A204.1 (cell line): ENCODE measurements at regions not wholly inside any gene's neighbourhood (a gene's known extent, or its start where the extent isn't known, plus 50 kb on each side); places are given as distances from the start of the nearest gene placed in this dataset.
A peak's percentile ranks its signal among the peaks of the same experiment; 100 is the strongest.
"Not testable (repeated sequence)": the region's sequence is repeated elsewhere in the genome, so short reads cannot be mapped to it uniquely, and the experiment has no call there.

Source experiments
- FAIRE-seq: peaks from 2 replicates; lab custom pipeline; 2012; peaks lifted over from hg19 to GRCh38; lab: Jason Lieb, UNC

DNA sequence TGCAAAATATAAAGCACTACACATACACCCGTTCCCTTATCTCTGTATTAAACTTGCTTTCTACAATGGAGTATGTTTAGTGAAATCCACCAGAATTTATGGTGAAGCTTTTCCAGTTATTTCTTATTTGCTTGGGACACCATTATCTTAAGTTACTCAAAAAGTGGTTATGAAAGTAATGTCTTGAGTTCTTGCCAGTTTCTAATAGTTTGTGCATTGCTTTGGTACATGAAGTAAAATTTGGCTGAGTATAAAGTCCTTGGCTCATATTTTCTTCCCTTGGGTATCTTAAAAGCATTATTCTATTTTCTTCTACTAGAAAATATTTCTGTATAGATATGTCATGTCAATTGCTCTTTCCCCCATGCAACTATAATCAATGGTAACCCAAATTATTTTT, 85.2 kb downstream of the POLR1F start:
- FAIRE-seq: no peak

DNA sequence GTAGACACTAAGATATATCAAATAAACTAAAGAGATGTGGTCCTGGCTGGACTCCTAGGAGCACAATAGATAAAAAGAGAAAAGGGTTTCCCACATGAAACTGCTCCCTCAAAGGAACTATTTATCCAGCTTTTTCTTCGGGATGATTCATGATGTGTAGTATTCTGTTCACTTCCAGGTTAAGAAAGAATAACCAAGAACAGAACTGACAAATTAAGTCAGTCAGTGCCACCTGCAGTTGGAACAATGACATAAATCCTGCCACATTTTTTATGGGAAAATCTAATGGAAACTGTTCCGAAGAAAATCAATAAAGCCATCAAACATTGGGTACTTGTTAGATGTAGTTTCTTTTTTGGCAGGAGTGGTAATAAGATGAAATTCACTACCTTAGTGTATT, 87.1 kb downstream of the POLR1F start:
- no peak for FAIRE-seq

DNA sequence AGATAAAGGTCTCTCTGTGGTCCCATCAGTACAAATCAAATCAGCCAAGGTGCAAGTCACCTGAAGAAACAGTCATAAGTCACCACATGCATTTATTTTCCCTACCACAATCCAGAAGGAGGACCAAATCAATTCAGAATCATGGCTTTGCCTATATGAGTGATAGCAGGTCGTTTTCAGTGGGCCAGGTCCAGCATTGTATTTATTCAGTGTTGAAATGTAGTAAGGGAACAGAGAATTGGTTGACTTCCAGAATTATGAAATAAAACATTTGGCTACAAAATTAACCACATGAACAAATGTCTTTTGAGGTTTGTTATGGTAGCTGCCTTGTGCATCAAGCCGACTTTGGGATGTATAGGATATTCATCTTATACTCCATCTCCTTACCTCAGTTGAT, 88.4 kb downstream of the POLR1F start:
- FAIRE-seq: no peak

DNA sequence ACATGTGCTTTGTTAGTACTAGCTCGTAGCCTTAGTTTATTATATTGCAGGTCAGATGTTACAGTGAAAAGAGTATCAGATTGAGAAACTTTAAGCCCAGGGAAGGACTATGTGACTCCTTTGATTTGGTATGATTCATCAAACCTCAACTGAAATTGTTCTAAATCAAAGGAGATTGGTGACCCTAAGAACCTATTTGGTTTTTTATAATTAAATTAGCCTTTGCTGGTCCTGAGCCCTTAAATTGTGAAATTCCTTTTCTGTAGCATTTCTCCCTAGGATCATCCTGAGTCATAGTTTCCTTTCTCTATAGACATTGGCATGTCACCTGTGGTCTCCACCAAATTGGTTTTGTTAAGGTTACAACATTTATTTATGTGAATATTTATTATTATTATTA, 89.7 kb downstream of the POLR1F start:
- no peak for FAIRE-seq

DNA sequence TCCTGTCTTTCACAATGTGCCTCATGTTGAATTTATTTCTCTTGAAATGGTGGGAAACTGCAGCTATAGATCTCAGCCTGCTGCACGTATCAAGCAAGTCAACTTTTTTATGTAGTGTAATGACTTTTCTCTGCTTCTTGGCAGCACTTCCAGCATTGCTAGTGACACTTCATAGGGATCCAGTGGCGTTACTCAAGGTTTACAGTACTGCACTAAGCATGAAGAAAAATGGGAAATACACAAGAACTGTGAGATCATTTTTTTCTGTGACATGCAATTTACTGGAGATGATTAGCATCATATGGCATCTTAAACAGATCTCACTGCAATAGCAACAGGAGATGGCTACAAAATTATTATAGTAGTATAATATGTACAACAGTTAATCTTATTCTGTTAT, 90.9 kb downstream of the POLR1F start:
- FAIRE-seq: no peak

DNA sequence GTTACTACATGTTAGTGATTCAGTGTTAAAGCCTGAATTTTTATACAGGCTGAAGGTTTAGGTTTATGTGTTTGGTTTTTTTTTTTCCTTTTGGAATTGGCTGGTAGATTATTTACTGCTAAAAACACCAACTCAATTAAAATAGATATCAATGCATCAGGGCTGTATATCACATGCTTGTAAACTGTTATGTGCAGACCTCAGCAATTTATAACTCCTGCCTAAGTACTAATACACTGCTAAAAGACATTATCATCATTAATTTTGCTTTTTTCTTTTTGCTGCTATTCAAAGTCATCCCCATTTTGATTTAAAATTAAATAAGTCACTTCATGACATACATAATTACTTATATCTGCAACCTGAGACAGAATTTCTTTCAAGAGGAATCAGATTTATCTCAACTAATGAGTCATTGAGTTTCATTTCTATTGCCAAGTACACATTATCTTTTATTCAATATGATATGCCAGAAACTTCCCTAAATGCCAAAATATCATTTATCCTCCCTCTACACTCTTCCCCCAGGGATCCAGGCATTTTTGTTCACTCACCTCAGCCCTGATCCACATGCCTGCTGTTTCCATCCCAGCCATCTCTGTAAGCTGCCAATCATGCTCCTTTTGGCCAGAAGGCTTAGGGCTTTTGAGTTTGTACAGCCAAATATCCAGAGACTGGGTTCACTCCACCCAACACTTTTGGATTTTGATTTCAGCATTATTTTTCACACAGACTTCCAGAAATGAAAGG, 98.5 kb downstream of the POLR1F start:
- FAIRE-seq: no peak

DNA sequence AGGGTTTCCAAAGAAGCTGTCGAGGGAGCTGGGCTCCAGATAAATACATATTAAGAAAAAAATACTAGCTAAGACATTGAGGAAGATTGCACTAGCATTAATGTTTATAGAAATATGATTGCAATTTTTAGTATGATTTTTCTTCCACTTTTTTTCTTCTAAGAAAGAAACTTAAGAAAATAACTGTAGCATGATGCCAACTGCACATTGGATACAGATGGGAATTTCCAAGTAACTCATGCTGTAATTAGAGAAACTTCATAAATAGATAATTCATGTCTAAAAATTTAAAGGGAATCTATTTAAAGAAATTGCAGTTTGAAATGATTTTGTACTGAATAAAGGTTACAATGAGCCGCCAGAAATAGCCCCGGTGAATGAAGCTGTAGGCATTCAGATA, 119.4 kb downstream of the POLR1F start:
- no peak for FAIRE-seq

DNA sequence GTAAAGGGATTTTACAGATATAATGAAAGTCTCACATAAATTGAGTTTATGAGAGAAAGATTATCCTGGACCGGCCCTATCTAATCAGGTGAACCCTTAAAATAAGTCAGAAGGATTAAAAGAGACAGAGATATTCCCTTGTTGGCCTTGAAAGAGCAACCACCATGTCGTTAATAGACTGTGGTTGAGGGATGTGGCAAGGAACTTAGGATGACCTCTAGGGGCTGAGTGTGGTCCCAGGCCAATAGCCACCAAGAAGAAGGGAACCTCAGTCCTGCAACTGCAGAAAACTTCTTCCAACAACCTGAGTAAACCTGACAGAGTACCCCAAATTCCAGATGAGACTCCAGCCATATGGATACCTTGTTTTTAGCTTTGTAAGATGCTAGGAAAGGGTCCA, 121.5 kb downstream of the POLR1F start:
- no peak for FAIRE-seq

DNA sequence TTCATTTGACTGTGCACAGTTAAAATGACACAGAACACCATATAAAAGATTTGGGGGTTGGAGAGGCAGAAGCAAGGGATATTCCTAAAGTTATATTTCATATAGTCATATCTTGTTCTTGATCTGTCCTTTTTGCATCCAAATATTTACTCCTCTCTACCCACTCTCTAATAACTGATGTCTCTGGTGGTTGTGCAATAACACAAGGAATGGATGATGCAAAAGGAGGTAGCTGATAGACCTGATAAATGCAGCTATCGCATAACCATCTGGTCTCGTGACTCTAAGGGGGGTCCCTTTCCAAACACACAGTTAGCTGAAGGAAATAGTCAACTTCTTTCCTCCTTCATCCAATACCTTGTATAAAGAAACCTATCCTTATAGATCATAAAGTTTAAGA, 123.1 kb downstream of the POLR1F start:
- FAIRE-seq: no peak

DNA sequence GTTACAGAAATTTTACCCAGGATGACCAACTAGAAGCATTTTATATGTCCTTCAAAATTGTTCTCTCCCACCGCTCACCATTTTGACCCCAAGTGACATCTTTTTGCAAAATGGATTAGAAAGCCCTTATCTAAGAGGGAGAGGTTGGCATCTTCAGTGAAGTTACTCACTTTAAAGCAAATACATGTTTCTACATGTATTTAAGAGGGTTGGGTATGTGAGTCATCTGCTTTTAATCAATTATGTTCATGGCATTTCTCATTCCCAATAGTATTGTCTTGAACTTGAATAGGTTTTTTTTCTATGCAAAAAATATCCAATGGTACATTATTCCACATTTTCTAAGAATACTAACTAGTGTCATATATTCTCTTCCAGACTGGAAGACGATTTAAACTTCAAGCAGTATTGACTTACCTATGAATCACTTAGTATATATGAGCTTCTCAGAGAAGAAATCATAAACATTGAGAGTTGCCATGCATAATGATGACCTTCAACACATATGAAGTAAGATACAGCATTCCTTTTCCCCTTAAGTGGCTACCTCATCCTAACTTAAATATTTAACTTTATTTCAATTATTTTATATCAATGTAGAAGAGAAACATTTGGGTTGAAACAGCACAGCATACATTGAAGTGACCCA, 132.8 kb downstream of the POLR1F start:
- FAIRE-seq: no peak

DNA sequence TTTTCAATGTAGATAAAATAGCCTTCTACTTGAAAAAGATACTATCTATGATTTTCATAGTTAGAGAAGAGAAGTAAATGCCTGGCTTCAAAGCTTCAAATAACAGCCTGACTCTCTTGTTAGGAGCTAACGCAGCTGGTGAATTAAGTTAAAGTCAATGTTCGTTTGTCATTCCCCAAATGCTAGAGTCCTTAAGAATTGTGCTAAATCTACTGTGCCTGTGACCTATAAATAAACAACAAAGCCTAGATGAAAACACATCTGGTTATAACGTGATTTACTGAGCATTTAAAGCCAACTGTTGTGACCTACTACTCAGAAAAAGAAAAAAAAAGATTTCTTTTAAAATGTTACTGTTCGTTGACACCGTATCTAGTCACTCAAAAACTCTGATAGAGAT, 134.7 kb downstream of the POLR1F start:
- no peak for FAIRE-seq

DNA sequence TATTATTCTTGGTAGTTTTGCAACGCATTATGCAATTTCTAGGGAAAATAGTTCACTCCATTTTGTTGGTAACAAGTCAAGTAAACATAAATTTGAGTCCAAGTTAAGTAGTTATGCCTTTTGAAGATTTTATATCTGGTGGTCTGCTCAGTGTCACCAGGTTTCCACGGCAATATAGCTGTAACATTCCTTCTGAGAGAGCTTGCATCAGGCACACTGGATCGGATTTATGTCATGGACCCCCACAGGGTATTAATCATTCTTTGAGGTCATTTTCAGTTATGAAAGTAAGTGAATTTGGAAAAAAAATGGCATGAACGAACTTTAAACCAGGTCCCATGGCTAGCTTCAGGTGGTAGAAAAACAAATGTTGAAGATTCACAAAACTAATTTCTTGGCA, 136.3 kb downstream of the POLR1F start:
- no peak for FAIRE-seq

DNA sequence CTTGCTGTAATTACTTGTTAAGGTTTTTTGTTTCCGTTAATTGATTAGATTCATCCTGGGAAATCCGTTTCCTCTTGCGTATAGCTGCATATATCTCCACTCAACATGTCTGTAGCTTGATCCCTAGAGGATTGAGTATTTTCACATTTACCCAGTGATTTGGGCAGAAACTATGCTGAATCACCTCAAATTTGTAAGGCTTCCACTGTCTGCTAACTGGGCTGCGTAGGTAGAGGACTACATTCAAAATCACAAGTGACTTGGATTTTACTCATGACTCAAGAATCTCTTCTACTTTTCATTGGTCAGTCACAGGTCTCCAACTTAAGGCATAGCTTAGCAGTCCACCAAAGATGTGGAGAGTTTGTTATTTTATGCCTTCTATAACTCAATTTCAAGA, 141.8 kb downstream of the POLR1F start:
- no peak for FAIRE-seq

DNA sequence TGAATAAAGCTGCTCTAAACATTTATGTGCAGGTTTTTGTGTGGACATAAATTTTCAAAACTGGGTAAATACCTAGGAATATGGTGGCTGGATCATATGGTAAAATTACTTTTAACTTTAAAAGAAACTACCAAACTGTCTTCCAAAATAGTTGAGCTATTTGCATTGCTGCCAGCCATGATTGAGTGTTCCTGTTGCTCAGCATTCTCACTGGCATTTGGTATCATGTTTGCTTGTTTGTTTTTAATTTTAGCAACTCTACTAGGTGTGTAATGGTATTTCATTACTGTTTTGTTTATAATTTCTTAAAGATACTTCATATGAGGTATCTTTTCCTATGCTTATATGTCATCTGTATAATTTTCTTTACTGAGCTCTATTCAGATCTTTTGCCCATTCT, 143.2 kb downstream of the POLR1F start:
- FAIRE-seq: no peak

DNA sequence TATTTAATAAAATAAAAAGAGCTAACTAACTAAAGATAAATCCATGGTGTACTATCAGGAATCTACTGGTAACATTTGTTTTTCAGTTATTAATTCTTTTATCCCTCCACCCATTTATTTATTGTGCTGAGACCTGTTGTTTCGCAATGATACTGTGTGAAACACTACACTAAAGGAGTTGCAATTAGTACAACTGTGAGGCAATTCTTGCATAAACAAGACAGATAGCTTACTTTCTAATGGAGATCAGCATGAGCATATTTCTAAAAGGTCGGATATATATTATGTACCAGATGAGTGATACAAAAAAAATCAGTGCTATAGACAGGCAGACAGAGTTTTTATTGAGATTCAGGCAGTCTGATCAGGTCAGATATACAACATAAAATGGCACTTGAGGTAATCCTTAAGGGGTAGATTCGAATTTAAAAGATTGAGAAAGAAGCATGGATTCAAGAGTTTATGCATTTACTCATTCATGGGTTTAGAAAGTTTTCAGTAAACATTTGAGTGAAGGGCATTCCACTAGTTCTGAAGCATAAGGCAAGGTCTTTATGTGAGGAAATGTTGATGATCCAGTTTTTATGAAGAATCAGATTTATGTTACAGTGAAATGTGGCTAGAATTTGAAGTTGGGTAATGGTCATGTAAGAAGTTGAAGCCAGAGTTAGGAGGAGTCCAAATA, 147.6 kb downstream of the POLR1F start:
- FAIRE-seq: no peak

DNA sequence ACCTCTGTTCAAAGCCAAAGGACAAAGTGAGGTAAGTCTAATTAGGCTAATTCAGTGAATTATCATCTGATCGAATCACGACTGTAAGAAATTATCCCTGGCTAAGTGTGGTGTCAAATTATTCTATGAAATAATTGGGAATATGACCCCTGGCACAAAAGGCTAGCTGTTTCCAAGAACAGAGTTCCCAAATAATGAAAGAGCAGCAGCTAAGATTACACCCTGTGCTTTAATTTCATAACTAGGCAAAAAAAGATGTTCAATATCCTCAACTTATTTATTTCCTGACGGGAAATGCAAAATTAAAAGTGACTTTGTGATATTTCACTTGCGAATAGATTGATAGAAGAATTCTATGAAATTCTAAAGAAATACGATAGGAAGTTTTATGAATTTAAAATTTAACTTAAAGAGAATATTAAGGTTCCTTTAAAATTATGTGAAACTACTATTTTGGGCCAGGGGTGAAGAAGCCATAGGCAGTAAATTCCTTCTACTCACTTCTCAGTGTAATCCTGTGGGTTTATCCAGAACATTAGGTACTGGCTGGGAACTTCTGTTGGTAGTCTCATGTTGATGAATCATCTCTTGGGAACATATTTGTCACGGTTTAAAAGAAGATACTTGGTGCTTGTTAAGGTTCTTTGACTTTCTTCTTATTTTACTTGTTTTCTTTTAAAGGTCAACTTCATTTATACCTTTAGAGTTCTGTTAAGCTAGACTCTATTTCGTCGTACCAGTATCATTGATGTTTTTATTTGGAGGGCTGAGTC, 148.5 kb downstream of the POLR1F start:
- FAIRE-seq: no peak

DNA sequence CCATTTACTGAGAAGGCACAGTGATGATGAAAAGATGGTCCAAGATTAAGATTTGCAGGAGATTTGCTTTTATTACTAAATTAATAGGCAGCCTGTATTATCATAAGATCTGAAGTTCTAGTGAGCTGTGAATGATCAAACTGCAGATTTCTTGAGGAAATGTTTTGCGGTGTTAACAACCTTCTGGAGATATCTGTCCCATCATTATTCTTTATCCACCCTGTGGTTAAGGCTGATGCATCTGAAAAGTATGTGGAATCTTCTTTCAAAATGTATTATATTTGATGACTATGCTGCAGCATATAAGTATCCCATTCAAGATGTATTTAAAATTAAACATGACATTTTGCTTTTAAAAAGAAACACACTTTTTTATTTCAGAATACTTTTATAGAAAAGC, 150.3 kb downstream of the POLR1F start:
- FAIRE-seq: no peak

DNA sequence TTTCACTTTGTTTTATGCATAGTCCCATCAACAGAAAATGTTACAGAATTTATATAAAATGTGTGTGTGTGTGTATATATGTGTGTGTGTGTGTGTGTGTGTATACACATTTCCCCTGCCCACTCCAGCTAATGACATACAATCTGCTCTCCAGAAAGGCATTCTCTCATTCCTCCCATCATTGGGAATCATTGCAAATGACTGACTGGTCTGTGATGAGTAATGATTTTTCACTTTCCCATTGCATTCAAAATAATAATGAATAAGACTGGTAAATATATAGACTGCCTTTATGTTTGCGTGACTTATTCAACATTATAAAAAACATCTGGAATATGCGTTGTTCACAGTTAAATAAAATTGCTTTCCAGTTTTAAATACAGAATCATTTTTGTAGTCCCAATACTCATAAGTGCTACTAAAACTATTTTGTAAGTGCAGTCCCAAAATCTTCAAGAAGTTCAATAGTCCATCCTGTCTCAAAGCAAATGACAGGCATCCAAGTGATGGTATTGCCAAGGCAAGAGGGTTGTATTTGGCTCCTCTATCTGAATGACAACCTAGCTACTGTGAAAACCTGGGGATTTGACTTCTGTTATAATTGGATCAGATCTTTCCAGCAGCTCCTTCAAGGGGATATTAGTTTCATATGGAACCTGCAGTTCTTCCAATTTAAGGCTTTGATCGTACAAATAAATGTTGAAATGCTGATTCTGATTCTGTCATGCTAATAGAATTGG, 150.9 kb downstream of the POLR1F start:
- no peak for FAIRE-seq

DNA sequence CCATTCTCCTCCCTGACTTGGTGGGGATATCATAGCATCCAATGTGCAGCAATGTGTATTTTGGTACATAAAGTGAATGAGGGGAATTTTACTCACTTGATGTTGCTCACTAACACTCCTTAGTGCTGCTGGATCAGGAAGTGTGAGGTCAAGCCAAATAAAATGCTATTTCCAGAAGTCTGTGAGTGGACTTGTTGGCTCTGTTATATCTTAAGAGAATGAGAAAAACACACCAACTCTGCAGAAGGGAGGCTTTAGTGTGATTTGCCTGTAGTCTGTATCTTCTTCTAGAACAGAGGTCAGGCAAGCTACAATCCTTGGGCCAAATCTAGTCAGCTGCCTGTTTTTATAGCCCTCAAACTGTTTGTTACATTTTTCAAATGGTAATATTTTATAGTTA, 154.3 kb downstream of the POLR1F start:
- no peak for FAIRE-seq

DNA sequence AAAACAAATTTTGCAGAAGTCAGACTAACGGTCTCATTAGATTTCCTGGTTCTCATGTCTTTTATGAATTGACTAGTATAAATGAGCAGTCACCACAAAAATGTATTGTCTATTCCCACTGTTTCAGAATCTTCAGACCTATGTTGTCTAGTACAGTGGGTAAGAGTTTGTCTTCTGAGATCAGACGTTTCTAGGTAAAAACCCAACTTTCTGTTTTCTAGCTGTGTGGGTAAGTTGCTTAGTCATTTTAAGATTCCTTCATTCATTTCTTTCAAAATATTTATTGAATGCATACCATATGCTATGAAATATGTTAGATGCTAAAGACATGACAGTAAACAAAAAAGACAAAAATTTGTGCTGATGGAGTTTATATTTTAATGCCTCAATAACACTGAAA, 156.3 kb downstream of the POLR1F start:
- no peak for FAIRE-seq

DNA sequence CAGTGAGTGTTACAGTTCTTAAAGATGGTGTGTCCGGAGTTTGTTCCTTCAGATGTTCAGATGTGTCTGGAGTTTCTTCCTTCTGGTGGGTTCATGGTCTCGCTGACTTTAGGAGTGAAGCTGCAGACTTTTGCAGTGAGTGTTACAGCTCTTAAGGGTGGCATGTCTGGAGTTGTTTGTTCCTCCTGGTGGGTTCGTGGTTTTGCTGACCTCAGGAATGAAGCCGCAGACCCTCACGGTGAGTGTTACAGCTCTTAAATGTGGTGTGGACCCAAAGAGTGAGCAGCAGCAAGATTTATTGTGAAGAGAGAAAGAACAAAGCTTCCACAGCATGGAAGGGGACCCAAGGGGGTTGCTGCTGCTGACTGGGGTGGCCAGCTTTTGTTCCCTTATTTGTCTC, 159.6 kb downstream of the POLR1F start:
- not testable (repeated sequence) for FAIRE-seq

DNA sequence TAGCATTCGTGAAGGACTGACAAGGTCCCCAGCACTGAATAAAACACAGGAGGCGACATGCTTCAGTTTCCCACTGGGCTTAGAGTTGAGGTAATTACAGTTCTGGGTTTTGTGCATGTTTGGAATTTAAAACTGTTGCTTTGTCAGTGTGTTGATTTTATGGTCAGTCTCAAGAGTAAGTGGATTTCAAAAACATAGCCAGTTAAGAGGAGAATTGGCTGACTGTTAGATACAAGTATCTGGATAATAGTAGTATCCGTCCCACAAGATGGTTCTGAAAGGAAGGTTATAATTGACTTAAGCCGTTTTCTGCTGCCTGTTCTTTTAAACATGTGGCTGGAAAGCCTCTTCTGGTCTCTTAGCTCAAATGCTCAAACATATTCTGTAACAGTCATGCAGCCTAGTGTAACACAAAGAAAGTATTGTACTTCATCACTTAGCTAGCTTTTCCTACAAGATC, 170.9 kb downstream of the POLR1F start:
- FAIRE-seq: peak; percentile 97
